Endothelial cell of umbilical vein (primary cell): ENCODE measurements at regions not wholly inside any gene's neighbourhood (a gene's known extent, or its start where the extent isn't known, plus 50 kb on each side); places are given as distances from the start of the nearest gene placed in this dataset.

ENCODE experiments used
- BruUV-seq: library from RNA; stranded (reverse); fragments of 400-500 nt; replicated peaks from 2 replicates; lab custom pipeline; 2021; lab: Mats Ljungman, UMichigan
- CTCF ChIA-PET: fragments of 300-600, 350-600 bp; sonication (Branson Sonifier 250); formaldehyde crosslinking; loops from one replicate; lab custom pipeline; 2021; ENCODE audit warnings: antibody characterized with exemption, inconsistent platforms; lab: Charles Lee
- POLR2A ChIA-PET: fragments of 300-600, 350-600 bp; sonication (Branson Sonifier 250); formaldehyde crosslinking; loops from one replicate; lab custom pipeline; 2021; ENCODE audit warnings: antibody characterized with exemption, inconsistent platforms; lab: Charles Lee
- DNase-seq: peaks from one replicate; pipeline ENCODE4 v3.0.0-alpha.2; 2011; ENCODE audit warnings: low read depth, low spot score
- FAIRE-seq: peaks from 2 replicates; lab custom pipeline; 2011; peaks lifted over from hg19 to GRCh38; lab: Jason Lieb, UNC
- H2AFZ ChIP-seq: 2 replicates; pipeline ENCODE4 v1.6.0; 2012; ENCODE audit warnings: low read depth, low read length, control low read depth, inconsistent platforms
- H3K27ac ChIP-seq: 2 replicates; pipeline ENCODE4 v1.5.1; 2011; ENCODE audit warnings: low read depth, mild to moderate bottlenecking, control low read depth, low read length, moderate library complexity; ENCODE audit not compliant: insufficient read depth
- H3K27me3 ChIP-seq, 2 experiments: 2 replicates each; pipeline versions ENCODE4 v1.6.0 to v1.6.1; 2011; ENCODE audit warnings: low read length in 2 of 2, mixed read lengths in 1 of 2; ENCODE audit not compliant: control insufficient read depth in 2 of 2, insufficient read depth in 2 of 2
- H3K36me3 ChIP-seq, 2 experiments: 2 replicates in 1 of 2; 3 replicates in 1 of 2; pipeline ENCODE4 v1.5.1; 2011; ENCODE audit warnings: low read length in 2 of 2, mild to moderate bottlenecking in 1 of 2, moderate library complexity in 1 of 2; ENCODE audit not compliant: control insufficient read depth in 2 of 2, insufficient read depth in 2 of 2; ENCODE audit errors: extremely low read depth in 1 of 2
- H3K4me1 ChIP-seq: 3 replicates; pipeline ENCODE4 v1.5.1; 2011; ENCODE audit warnings: mild to moderate bottlenecking, low read length; ENCODE audit not compliant: control insufficient read depth, insufficient read depth; ENCODE audit errors: extremely low read depth
- H3K4me2 ChIP-seq: 2 replicates; pipeline ENCODE4 v1.6.1; 2011; ENCODE audit warnings: low read length, control low read depth, mixed read lengths; ENCODE audit not compliant: insufficient read depth
- H3K4me3 ChIP-seq, 3 experiments: fragments of 200-600 bp in 1 of 3; sonication (generic), shearing (Covaris generic) in 1 of 3; replicated peaks in 1 of 3; 2 replicates each; pipeline ENCODE4 v1.5.1; 2011 to 2016; ENCODE audit warnings: control low read depth in 3 of 3, low read length in 3 of 3, mild to moderate bottlenecking in 2 of 3, inconsistent platforms in 1 of 3, low read depth in 1 of 3, moderate library complexity in 1 of 3; ENCODE audit not compliant: insufficient read depth in 1 of 3
- H3K79me2 ChIP-seq: 2 replicates; pipeline ENCODE4 v1.6.0; 2012; ENCODE audit warnings: low read length, inconsistent platforms; ENCODE audit not compliant: control insufficient read depth, insufficient read depth
- H3K9ac ChIP-seq: replicated peaks from 2 replicates; pipeline ENCODE3; 2011; ENCODE audit warnings: low read length, control low read depth; ENCODE audit not compliant: insufficient read depth; ENCODE audit errors: extremely low read depth
- H3K9me1 ChIP-seq: replicated peaks from 3 replicates; pipeline ENCODE4 v1.6.0; 2011; ENCODE audit warnings: mild to moderate bottlenecking, low read length; ENCODE audit not compliant: control insufficient read depth, insufficient read depth; ENCODE audit errors: extremely low read depth
- H3K9me3 ChIP-seq: replicated peaks from 2 replicates; pipeline ENCODE4 v1.5.1; 2012; ENCODE audit warnings: low read length, inconsistent platforms; ENCODE audit not compliant: control insufficient read depth, insufficient read depth
- H4K20me1 ChIP-seq: replicated peaks from 2 replicates; pipeline ENCODE3; 2011; ENCODE audit warnings: mild to moderate bottlenecking, low read length; ENCODE audit not compliant: control insufficient read depth, insufficient read depth; ENCODE audit errors: extremely low read depth
- EZH2 ChIP-seq: IDR thresholded peaks from 2 replicates; pipeline ENCODE4 v1.6.1; 2012; ENCODE audit warnings: borderline replicate concordance, low read depth, mild to moderate bottlenecking, moderate library complexity, low read length, inconsistent platforms; ENCODE audit not compliant: severe bottlenecking
- FOS ChIP-seq: IDR thresholded peaks from 2 replicates; pipeline ENCODE4 v1.6.1; 2011; ENCODE audit warnings: mild to moderate bottlenecking, low read length, moderate library complexity, borderline replicate concordance; ENCODE audit not compliant: insufficient read depth
- GATA2 ChIP-seq: IDR thresholded peaks from 2 replicates; pipeline ENCODE4 v1.7.0; 2011; ENCODE audit warnings: low read depth, mild to moderate bottlenecking, moderate library complexity, mixed read lengths, low read length; ENCODE audit not compliant: insufficient read length, insufficient read depth
- JUN ChIP-seq: IDR thresholded peaks from 2 replicates; pipeline ENCODE4 v1.6.1; 2011; ENCODE audit warnings: borderline replicate concordance, low read depth; ENCODE audit not compliant: insufficient read length, insufficient read depth
- MYC ChIP-seq: IDR thresholded peaks from one replicate; pipeline ENCODE4 v1.6.1; 2011; ENCODE audit warnings: mild to moderate bottlenecking, low read depth, low read length
- POLR2A ChIP-seq: IDR thresholded peaks from 2 replicates; pipeline ENCODE4 v1.6.1; 2012; ENCODE audit warnings: low read depth, mild to moderate bottlenecking, control low read depth, low read length
- POLR2AphosphoS5 ChIP-seq: IDR thresholded peaks from 2 replicates; pipeline ENCODE4 v1.6.1; 2012; ENCODE audit warnings: low read depth, mild to moderate bottlenecking, control low read depth, low read length, moderate library complexity; ENCODE audit not compliant: insufficient read depth
- dilution Hi-C: fragments of 300-500 bp; cut with MboI; formaldehyde crosslinking; loops from one replicate; pipeline ENCODE4 v1.15.0; 2019; ENCODE audit warnings: low sequenced_read_pairs; ENCODE audit not compliant: extremely low pct_ligation_motif_present
- intact Hi-C: fragments of 100-400 bp; cut with micrococcal nuclease; formaldehyde crosslinking; loops from one replicate; pipeline ENCODE4 v1.10.0; 2022
- TF ChIP-seq, protein P1 (sequence below): IDR thresholded peaks from 2 replicates; pipeline ENCODE4 v1.6.1; 2011; ENCODE audit not compliant: insufficient read depth, insufficient read length
- TF ChIP-seq, protein P2 (sequence below), 2 donors: IDR thresholded peaks; 1 replicate in 1 of 2; 2 replicates in 1 of 2; pipeline ENCODE4 v1.5.1; 2011; ENCODE audit warnings: low read length in 2 of 2, mild to moderate bottlenecking in 2 of 2, moderate library complexity in 2 of 2, control low read depth in 1 of 2, inconsistent platforms in 1 of 2, low read depth in 1 of 2; ENCODE audit not compliant: insufficient read depth in 1 of 2; ENCODE audit errors: extremely low read depth in 1 of 2

DNA sequence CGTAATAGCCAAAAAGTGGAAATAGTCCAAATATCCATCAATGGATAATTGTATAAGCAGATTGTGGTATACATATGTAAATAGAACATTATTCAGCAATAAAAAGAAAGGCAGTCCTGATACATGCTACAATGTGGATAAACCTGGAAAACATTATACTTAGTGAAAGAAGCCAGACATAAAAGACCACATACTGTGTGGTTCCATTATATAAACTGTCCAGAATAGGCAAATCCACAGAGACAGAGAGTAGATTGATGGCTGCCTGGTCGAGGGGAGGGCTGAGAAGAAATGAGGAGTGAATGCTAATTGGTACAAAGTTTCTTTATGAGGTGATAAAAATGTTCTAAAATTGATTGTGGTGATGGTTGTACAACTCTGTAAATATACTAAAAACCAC lies 397.4 kb upstream of the RPS6KA3 start:
- Histone ChIP-seq H3K4me3 (no peak overlapping the region), H3K4me1 (no peaks in the 10 kb centered on the region), H3K36me3 (no peaks in the 10 kb centered on the region), H3K9me1 (no peaks in the 10 kb centered on the region), H2AFZ (no peak overlapping the region), H3K27me3 (no peaks in the 10 kb centered on the region), H3K4me2 (no peak overlapping the region), H3K9ac (no peak overlapping the region), H3K27ac (no peak overlapping the region), H4K20me1 (no peaks in the 10 kb centered on the region), H3K9me3 (no peaks in the 10 kb centered on the region), H3K79me2 (no peaks in the 10 kb centered on the region)
- CTCF ChIA-PET: no interaction called here
- POLR2A ChIA-PET: no interaction called here
- no TSS peak for BruUV-seq
- no peak for FAIRE-seq
- intact Hi-C loops (no loop called here), dilution Hi-C loops (no loop called here)
- TF ChIP-seq MYC (no peak), FOS (no peak), POLR2AphosphoS5 (no peak), POLR2A (no peak), EZH2 (no peak), GATA2 (no peak), JUN (no peak)
- TF ChIP-seq, protein P1, sequence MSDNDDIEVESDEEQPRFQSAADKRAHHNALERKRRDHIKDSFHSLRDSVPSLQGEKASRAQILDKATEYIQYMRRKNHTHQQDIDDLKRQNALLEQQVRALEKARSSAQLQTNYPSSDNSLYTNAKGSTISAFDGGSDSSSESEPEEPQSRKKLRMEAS: no peak
- TF ChIP-seq, protein P2, sequence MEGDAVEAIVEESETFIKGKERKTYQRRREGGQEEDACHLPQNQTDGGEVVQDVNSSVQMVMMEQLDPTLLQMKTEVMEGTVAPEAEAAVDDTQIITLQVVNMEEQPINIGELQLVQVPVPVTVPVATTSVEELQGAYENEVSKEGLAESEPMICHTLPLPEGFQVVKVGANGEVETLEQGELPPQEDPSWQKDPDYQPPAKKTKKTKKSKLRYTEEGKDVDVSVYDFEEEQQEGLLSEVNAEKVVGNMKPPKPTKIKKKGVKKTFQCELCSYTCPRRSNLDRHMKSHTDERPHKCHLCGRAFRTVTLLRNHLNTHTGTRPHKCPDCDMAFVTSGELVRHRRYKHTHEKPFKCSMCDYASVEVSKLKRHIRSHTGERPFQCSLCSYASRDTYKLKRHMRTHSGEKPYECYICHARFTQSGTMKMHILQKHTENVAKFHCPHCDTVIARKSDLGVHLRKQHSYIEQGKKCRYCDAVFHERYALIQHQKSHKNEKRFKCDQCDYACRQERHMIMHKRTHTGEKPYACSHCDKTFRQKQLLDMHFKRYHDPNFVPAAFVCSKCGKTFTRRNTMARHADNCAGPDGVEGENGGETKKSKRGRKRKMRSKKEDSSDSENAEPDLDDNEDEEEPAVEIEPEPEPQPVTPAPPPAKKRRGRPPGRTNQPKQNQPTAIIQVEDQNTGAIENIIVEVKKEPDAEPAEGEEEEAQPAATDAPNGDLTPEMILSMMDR (IDR thresholded peaks at IDR 0.05; ENCODE audit: extremely low read depth in 1 of 2, insufficient read depth in 1 of 2, low read depth in 1 of 2, low read length in 2 of 2): no peak
- no peak for DNase-seq
